Dermis blood vessel endothelial cell (primary cell): ENCODE measurements at regions not wholly inside any gene's neighbourhood (a gene's known extent, or its start where the extent isn't known, plus 50 kb on each side); places are given as distances from the start of the nearest gene placed in this dataset.
A peak's percentile ranks its signal among the peaks of the same experiment; 100 is the strongest.
"Not testable (repeated sequence)": the region's sequence is repeated elsewhere in the genome, so short reads cannot be mapped to it uniquely, and the experiment has no call there.

Source experiments
- DNase-seq: peaks from one replicate; pipeline ENCODE4 v3.0.0; 2010

DNA sequence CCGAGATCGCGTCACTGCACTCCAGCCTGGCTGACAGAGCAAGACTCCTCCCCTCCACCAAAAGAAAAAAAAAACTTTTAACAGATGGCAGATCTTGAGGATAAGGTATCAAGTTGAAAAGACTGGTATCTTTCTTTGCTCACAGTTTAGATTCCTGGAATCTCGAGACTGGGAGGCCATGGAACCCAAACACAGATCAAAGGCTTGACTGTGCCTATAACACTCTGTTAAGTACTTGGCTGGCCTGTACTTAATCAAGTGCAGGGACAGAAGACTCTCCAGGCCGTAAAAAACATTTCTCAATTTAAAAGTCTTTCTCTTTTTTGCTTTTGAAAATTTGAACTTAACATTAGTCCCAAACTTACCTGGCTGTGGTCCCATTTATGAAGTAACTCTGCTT, 107.1 kb upstream of the ZNF516 start:
- no peak for DNase-seq

DNA sequence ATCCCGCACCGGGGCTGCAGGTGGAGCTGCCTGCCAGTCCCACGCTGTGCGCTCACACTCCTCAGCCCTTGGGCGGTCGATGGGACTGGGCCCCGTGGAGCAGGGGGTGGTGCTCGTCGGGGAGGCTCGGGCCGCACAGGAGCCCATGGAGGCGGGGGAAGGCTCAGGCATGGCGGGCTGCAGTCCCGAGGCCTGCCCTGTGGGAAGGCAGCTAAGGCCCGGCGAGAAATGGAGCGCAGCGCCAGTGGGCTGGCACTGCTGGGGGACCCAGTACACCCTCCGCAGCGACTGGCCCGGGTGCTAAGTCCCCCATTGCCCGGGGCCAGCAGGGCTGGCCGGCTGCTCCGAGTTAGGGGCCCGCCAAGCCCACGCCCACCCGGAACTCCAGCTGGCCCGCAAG, 105.0 kb upstream of the ZNF516 start:
- DNase-seq = not testable (repeated sequence)

DNA sequence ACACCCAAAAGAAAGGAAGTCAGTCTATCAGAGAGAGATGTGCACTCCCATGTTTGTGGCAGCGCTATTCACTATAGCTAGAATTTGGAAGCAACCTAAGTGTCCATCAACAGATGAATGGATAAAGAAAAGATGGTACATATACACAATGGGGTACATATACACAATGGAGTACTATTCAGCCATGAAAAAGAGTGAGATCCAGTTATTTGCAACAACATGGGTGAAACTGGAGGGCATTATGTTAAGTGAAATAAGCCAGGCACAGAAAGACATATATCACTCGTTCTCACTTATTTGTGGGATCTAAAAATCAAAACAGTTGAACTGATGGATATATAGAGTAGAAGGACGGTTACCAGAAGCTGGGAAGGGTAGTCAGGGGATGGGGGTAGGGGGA, 99.9 kb upstream of the ZNF516 start:
- no peak for DNase-seq

DNA sequence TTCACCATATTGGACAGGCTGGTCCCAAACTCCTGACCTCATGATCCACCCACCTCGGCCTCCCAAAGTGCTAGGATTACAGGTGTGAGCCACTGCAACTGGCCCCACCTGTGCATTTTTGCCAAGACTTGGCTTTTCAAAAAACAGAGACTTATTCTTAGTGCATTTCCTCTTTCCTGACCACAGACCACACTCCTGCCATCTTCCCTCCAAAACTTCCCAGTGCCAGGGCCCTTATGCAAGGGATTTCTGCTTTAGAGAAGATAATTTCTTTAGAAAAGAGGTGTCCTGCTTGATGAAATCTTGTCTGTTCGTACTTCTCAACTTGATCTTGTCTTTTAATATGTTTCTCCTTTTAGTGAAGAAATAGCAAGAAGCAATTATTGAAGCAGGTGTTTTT, 98.8 kb upstream of the ZNF516 start:
- no peak for DNase-seq

DNA sequence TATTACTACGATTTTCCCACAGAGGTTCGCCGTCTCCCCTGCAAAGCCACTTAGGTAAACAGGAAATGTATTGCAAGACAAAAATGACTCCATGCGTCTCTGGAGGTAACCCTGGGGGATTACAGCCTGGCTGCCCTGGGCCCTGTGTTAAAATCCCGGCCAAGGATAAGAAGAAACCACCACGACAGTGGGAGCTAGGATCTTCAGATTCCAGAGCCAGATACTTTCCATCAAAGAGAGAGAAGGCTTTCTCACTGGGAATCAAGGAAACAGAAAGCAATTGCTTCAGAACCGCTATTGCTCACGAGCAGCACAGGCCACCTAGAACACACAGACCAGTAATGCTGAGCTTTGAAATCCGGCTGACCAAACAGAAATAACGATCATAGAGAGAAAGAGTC, 97.9 kb upstream of the ZNF516 start:
- no peak for DNase-seq

DNA sequence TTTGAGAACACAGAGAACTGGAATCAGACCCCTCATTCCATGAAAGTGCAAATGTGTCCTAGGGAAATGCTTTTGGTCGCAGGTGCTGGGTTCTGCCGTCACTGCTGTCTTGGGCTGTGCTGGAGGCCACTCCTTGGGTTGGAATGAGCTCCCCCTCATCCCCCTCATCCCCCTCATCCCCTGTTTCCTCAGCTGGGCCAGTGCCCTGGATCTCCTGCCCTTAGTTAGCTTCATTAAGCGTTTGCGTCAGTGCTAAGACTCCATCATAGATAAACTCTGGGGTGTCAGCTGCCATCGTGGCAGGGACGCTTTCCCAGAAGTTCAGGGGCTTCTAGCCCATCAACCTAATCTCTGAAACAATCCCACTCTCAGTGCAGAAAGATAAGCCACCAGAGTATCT, 97.1 kb upstream of the ZNF516 start:
- DNase-seq = no peak

DNA sequence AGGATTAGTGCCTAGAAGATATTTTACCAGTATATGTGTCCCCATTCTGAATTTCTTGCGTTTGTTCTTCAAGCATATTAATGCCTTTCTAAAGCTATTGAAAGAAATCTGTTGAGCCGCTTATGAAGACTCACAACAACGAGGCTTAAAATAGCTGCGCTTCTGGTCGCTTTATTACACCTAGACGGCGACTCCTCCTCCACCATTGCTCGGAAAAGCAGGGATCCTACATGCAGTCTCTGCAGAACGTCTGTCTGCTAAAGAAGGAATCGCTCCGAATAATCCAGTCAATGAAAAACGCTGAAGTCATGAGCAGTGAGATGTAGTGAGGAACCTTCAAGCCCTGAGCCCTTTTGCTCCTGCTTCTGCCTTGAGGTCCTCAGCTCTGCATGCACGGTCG, 94.8 kb upstream of the ZNF516 start:
- no peak for DNase-seq

DNA sequence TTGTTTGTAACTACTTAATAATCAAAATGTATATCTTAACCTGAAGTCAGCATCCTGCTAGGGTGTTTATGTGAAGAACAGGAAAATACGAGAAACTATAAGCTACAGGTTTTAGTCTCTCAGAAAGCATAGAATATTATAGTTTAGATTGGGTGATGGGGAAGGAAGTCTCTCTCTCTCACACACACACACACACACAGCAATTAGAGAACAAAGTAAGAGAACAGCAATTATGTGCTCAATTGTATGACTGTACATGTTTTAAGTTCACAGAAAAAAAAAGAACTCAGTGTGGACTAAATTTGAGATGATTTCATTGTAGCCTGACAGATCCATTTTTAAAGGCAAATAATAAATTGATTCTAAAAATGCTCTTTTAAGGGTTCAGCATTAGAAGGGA, 94.3 kb upstream of the ZNF516 start:
- no peak for DNase-seq

DNA sequence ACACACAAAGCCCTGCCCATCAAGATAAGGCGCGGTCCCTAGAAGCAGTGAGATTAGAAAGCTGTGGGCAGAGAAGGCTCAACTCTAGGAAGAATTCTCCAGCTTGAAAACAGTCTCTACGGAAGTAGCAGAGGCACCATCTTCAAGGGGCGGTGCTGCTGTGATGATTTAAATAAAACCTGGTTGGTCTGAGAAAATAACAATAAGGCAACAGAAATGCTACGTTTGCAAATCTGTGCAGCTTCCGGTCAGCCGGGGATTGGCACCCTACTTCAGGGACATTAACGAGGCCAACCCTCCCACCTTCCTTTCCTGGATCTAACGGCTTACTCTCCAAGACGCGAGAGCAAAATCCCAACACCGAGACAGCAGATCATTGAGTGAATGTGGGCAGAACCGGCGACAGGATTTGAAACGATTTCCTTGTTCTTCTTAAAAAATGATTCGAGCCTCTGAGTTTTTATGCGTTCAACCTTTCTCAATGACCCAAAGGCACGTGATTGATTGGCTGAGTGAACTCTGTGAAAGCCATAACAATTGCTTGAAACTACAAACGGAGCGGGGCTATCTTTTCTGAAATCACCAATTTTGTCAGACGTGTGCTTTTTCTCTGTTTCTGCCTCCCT, 93.7 kb upstream of the ZNF516 start:
- DNase-seq = no peak

DNA sequence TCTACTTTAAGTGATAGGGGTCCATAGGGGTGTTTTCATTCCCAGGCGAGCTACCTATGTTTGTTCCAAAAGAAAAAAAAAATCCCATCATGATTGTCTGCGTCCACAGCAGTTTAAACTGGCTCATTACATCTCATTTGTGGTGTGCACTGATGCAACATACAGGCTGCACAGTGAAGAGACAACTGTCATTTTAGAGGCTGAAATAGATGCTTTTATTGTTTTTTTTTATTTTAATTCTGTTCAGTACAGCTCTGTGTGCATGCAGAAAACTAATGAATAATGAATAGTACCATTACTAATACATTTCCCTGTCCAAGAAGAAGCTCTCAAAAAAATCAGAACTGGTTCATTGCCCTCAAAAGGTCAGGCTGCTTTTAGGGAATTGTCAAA, 92.8 kb upstream of the ZNF516 start:
- DNase-seq = no peak

DNA sequence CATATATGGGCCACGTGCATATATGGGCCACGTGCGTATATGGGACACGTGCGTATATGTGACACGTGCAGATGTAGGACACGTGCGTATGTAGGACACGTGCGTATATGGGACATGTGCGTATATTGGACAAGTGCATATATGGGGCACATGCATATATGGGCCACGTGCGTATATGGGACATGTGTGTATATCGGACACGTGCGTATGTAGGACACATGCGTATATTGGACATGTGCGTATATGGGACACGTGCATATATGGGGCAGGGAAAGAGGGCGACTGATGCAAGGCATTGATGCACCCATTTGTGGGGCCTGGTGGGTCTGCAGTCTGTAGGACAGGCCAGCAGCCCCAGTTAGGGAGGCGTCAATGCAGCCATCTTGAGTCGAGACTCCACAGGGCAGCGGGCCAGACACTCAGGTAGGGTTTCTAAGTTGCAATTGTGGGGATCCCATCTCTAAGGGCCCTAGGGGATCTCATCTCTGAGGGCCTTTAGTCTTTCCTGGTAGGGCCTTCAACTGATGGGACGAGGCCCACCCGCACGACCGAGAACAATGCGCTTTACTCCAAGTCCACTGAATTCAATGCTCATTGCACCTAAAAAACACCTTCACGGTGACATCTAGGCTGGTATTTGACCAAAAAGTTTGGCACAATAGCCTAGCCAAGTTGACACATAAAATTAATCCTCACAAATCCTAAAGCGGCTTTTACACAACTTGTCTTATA, 92.3 kb upstream of the ZNF516 start:
- DNase-seq = no peak

DNA sequence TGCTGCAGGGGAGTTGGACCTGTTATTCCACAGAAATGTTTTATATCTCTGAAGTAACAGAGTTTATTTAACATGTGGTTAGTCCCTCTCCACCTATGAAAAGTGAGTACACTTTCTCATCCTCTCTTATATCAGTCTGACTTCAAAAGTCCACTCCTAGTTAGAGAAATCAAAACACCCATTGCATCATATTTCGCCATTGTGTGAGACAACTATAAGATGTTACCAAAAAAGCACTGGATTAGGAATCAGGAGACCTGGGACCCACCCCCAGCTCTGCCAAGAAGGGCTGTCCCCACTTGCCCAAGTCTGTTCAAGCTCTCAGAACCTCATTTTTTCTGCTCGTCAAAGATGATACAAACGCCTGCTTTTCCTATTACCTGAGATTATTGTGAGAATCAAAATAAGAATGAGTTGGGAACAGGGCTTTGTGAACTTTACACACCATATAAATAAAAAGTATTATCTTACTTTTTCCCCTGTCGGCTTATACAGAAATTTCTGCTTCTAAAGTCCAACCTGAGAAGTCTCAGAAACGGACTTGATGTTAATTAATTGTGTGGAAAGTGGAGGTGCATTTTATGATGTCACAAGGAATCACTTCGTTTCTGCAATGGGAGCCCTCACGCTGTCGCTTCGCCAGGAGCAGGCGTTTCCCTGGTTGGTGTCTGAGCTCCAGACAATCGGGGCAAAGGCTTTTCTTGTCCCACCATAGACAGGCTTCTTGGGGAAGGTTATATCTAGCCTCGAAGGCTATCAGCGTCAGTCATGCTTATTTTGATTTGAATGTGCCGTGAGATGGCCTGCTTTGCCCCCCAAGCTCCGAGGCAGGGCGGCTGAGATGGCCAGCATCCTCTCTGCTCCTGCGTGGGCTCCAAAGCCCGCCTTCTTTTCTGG, 89.6 kb upstream of the ZNF516 start:
- no peak for DNase-seq

DNA sequence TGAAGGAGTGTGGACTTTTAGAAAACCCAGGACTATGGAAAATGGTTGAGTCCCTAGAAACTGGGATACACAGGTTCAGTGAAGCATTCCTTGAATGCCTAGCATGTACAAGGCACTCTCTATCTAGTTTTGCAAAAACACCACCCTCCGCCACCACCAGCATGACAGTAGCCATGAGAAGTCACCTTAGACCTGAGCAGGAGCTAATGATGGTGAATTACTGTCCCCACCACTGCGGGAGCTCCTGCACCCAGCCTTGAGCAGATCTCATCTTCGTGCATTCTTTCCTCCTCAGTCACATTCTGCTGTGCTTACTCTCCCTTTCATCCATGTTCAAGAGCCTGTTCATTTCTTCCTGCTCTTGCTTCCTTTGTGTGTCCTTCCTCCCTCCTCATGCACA, 86.2 kb upstream of the ZNF516 start:
- no peak for DNase-seq

DNA sequence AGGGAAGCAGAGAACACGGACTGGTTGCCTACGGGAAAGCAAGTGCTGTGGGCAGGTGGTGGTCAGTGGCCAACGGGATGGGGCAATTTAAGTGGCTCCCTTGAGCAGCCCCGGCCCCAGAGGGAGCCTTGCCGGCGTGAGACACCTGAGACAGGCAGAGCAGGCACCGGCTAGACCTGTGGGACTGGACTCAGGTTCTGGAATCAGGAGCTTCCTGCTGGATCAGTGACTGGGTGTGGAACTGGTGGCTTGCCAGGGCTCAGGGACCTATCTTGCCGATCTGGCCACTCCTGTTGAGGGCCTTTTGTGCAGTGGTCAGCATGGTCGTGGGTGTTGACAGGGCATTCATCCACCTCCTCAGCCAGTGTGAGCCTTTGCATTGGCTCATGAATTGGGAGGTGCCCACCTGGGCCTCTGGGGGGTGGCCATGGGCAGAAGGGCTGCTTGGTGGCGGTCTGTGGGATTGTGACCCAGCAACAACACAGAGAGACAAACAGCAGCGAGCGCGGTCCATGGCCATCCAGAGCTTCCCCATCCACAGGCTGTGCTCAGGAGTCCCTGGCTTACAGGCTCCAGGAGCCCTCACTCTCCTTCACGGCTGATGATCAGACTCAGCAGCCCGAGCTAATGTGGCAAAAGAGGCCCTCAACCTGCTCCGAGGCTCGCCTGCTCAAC, 85.4 kb upstream of the ZNF516 start:
- no peak for DNase-seq

DNA sequence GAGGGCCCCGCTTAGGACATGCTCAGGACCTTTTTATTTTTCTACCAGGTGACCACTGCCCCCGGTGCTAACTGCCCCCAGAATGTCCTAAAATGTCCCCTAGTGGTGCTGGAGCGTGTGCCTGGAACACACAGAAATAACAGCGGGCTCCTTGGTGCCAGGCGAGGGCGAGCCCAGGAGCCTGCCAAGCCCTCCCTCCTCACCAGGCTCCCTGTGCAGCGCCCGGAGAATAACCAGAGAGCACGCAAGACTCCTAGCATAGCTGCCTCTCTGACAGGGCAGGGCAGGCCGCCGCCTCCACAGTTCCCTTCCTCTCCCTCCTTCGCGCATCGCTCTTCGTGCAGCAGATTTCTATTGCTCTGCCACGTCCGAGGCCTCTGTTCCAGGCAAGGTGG, 84.3 kb upstream of the ZNF516 start:
- no peak for DNase-seq

DNA sequence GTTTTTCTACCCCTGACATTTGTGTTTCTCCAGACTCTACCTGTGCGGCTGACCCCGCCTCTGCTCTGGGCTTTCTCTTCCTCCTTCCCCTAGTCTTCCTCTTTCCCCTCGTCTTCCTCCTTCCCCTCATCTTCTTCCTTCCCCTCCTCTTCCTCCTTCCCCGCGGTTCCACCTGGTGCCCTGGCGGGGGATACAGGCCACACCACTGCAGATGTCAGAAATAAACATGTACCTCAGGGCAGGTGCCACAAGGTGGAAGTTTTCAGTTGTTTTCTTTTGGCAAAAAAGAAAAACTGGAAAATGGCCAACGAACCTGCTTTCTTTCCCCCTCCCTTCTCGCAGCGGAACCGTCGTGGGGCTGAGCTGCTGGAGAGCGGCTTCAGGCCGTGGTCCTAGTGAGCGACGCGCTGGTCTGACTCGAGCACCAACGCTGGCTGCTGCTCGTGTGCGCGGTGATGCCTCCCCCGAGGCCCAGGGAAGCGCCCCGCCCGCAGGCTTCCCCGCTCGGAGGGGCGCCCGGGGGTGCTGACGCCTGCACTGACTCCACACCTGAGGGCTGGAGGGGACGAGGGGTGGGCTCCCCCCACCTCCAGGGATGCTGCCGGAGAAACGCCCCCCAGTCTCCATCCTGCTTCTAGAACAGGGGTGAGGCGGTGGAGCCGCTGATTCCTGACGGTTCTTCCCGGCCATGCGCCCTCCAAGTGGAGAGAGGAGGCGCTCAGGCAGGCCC, 83.7 kb upstream of the ZNF516 start:
- no peak for DNase-seq

DNA sequence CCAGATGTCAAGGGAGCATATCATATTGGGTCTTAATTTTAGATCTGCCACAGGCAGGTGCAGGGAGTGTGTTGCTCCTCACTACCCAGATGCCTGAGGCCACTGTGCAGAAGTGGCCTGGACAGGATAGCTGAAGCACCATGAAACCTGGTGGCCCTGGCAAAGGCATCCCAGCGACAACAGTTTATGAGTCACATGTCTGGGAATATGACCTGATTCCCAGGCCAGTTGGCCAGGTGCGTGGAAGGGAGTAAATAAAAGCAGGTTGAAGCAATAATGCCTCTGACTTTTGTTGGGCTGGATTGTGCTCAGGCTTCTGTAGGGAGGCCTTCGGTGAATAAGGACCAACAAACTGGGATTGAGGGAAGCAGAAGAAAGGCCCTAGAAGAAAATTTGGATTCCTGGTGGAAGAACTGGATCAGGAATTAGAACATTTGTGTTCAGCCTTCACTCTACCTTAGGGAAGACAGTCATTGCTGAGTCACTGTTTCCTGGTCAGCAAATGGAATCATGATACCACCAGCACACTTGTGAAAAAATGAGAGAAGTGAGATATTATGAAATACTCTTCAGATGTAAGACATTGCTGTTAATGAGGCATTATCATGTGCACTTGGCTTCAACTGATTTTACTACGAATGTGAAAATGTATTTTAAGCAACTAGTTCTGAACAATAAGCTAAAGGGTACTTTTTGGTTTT, 78.4 kb upstream of the ZNF516 start:
- DNase-seq = peak; percentile 15

DNA sequence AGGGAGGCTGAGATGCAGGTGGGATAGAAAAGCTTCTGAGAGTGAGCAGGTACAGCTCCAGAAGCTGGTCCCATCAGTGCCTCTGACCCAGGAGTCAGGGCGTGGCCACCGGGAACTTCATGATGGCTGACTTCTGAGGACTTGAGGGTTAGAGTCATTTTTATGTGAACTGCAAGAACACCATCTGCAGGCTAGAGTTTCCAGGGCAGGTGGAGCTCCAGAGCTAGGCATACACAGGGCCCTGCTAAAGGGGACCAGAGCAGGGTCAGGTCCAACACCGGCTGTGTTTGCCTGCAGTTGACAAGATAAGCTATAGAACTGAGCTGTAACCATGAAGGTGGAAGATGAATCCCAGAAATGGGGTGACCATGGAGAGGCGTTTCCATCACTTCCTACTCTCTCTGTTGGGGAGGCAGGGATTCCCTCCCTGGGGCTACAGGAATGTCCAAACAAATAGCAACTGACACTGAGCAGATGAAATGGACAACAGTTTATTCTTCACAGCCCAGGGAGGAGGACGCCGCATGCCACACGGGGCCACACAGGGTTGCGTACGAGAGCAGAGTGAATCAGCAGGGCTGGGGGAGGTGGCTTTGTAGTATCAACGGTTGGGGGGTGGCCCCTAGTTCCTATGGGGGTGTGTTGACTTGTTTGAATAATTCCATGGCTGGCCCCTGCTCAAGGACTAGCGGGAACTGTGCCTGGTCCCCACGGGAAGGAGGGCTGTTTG, 77.6 kb upstream of the ZNF516 start:
- no peak for DNase-seq

DNA sequence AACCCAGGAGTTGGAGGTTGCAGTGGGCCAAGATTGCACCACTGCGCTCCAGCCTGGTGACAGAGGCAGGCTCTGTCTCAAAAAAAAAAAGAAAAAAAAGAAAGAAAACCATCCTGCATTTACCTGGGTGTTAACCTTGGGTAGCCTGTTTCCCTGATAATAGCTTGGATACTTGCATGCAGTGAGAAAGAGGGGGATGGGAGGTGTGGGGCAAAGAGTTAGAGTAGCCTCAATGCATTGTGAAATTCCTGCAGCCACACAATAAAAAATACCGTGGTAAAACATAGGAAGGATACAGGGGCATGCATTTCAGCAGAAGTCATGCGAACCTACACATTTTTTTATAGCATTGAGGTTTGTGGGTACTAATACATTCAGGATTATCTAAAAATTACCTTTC, 76.6 kb upstream of the ZNF516 start:
- no peak for DNase-seq

DNA sequence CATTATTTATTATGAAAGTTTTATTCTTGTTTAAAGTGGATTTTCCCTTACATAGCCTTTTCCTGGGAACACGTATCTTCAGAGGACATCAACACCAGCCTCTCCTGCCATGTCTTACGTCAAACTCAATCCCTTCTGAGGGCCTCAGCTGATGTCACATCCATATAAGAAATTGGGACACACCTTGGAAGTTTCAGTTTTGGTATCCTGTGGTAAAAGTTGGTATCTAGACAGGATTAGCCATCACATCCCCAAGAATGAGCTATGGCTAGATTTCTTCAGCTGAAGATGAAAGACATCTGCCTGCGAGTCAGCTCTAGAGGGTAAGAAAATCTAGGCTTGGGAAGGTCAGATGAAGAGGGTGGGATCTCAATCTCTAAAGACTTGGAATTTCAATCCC, 75.8 kb upstream of the ZNF516 start:
- no peak for DNase-seq
